Activated effector memory CD4-positive, alpha-beta T cell treated with anti-CD3 and anti-CD28 coated beads, Interleukin-2, amount 50 U/mL, for 16 hours (primary cell): ENCODE measurements at regions not wholly inside any gene's neighbourhood (a gene's known extent, or its start where the extent isn't known, plus 50 kb on each side); places are given as distances from the start of the nearest gene placed in this dataset.
A peak's percentile ranks its signal among the peaks of the same experiment; 100 is the strongest.

Source experiments
- DNase-seq: peaks from one replicate; pipeline ENCODE4 v3.0.0-alpha.2; 2020

GRCh38 chr14:95034788-95035187 is 122.5 kb downstream of the DICER1 start:
- DNase-seq, result peak; percentile 56

GRCh38 chr14:95033682-95034632 is 123.4 kb downstream of the DICER1 start:
- peak; percentile 31 for DNase-seq

GRCh38 chr14:95033031-95033430 is 124.3 kb downstream of the DICER1 start:
- DNase-seq, result no peak

- no peak for DNase-seq
These were observed 130.4 kb downstream of the DICER1 start for GRCh38 chr14:95026851-95027463.

- no peak for DNase-seq
These were observed 131.4 kb downstream of the DICER1 start for GRCh38 chr14:95025941-95026340.

- no peak for DNase-seq
These were observed 132.1 kb downstream of the DICER1 start for GRCh38 chr14:95025218-95025617.

GRCh38 chr14:95024380-95024779 is 132.9 kb downstream of the DICER1 start:
- DNase-seq, result no peak

- DNase-seq, result no peak
These were observed 133.4 kb downstream of the DICER1 start for GRCh38 chr14:95023886-95024285.

GRCh38 chr14:95023115-95023514 is 134.2 kb downstream of the DICER1 start:
- no peak for DNase-seq

- no peak for DNase-seq
These were observed 135.7 kb downstream of the DICER1 start for GRCh38 chr14:95021588-95021987.

- DNase-seq, result no peak
These were observed 138.5 kb downstream of the DICER1 start for GRCh38 chr14:95018821-95019220.

GRCh38 chr14:95015046-95015445 is 142.3 kb downstream of the DICER1 start:
- no peak for DNase-seq

GRCh38 chr14:95014036-95014435 is 143.3 kb downstream of the DICER1 start:
- DNase-seq, result no peak

- no peak for DNase-seq
These were observed 145.8 kb downstream of the DICER1 start for GRCh38 chr14:95011445-95012006.

GRCh38 chr14:95008445-95009217 is 148.7 kb downstream of the DICER1 start:
- DNase-seq, result no peak

GRCh38 chr14:95007921-95008320 is 149.4 kb downstream of the DICER1 start:
- DNase-seq, result no peak

GRCh38 chr14:95006479-95006878 is 150.8 kb downstream of the DICER1 start:
- no peak for DNase-seq

GRCh38 chr14:95006051-95006450 is 151.3 kb downstream of the DICER1 start:
- no peak for DNase-seq

- DNase-seq, result no peak
These were observed 154.0 kb downstream of the DICER1 start for GRCh38 chr14:95003099-95003960.

GRCh38 chr14:94998685-94999084 is 158.6 kb downstream of the DICER1 start:
- no peak for DNase-seq

GRCh38 chr14:94998110-94998509 is 159.2 kb downstream of the DICER1 start:
- no peak for DNase-seq

- DNase-seq, result no peak
These were observed 161.8 kb downstream of the DICER1 start for GRCh38 chr14:94995551-94995950.
